ENCODE measurements at regions not wholly inside any gene's neighbourhood (a gene's known extent, or its start where the extent isn't known, plus 50 kb on each side); places are given as distances from the start of the nearest gene placed in this dataset.

DNA sequence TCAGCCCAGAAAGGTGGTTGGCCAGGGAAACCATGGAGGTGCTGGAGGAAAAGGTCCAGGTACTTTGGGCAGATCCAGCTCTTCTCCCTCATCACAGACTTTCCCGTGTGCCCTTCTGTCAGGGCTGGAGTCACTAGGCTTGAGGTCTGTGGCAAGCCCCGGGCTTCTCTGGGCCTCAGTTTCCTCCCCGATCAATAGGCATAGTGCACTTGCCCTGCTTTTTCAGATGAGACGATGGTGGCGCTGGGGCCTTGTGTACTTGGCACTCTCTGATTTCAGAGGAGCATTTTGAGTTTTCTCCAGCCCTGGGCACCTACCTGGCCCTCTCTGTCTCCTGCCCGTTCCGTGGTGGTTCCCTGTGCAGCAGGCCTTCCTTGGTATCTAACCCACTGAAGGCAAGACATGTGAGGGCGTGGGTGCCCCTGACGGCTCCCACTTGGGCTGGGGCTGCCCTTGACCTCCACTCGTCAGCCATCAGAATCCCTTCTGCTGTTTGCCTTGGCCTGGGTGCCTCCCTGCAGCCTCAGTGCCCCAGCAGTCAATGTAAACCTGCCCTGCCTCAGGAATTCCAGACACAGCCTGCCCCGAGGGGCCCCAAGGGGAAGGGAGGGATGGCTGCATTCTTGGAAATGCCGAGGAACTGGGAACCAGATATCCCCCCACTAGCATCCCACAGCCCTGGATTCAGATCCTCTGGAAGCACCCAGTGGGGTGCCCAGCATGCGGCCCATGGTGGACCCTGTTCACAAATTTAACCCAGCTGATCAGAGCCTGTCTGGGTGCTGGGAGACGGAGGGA, 66.3 kb upstream of the COL5A1 start:
- Mint-ChIP-seq H3K9me3 (no peaks in the 10 kb centered on the region), H3K4me1 (no peaks in the 10 kb centered on the region), H3K4me3 (no peak overlapping the region), H3K27ac (no peak overlapping the region), H3K36me3 (no peaks in the 10 kb centered on the region), H3K27me3 (peaks cover 8% of the 10 kb centered on the region)
- DNase-seq = no peak
- CTCF ChIA-PET = no interaction called here

DNA sequence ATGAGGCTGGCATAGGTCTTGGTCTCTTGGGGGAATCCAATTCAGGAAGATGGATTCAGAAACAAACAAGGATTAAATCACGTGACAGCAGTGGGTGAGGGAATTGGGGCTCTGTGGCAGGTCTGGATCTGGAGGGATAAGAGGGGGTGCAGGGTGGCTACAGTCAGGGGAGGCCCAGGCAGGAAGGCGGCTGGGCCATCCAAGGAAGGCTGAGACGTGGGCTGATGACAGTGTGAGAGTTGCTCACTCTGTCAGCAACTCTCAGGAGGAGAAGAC, 65.8 kb upstream of the COL5A1 start:
- CTCF ChIA-PET = no interaction called here
- Mint-ChIP-seq H3K27me3 (peaks cover 8% of the 10 kb centered on the region), H3K4me1 (no peaks in the 10 kb centered on the region), H3K9me3 (no peaks in the 10 kb centered on the region), H3K27ac (no peak overlapping the region), H3K36me3 (no peaks in the 10 kb centered on the region), H3K4me3 (no peak overlapping the region)
- no peak for DNase-seq

DNA sequence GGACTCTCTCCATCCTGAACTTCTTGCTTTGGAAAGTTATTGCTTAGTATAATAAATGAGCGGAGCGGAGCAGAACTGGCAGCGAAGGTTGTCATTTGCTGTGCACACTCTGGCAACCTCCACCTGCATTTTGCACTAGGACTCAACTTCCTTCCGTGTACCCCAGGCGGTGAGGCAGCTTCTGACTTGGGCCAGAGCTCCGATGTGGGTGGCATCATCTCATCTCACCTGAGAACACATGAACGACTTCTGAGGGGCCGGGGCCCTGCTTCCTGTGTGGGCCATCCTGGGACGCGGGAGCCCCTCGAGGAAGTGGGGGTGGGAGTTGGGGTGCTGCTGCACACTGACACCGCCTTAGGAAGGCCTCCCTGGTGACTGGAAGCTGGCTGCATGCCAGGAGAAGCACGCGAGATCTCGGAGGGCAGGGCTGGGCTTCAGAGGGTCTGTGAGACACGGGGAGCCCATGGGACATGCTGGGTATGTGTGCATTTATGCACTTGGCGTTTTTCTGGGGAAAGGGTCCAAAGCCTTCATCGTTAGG, 56.5 kb upstream of the COL5A1 start:
- no peaks in the 10 kb centered on the region for H3K9me3 Mint-ChIP-seq
- CTCF ChIA-PET = no interaction called here
- peaks cover 13% of the 10 kb centered on the region for H3K27me3 Mint-ChIP-seq
- no peak for DNase-seq
- no peak overlapping the region for H3K4me3 Mint-ChIP-seq
- H3K27ac Mint-ChIP-seq = no peak overlapping the region
- H3K36me3 Mint-ChIP-seq = no peaks in the 10 kb centered on the region
- no peaks in the 10 kb centered on the region for H3K4me1 Mint-ChIP-seq

DNA sequence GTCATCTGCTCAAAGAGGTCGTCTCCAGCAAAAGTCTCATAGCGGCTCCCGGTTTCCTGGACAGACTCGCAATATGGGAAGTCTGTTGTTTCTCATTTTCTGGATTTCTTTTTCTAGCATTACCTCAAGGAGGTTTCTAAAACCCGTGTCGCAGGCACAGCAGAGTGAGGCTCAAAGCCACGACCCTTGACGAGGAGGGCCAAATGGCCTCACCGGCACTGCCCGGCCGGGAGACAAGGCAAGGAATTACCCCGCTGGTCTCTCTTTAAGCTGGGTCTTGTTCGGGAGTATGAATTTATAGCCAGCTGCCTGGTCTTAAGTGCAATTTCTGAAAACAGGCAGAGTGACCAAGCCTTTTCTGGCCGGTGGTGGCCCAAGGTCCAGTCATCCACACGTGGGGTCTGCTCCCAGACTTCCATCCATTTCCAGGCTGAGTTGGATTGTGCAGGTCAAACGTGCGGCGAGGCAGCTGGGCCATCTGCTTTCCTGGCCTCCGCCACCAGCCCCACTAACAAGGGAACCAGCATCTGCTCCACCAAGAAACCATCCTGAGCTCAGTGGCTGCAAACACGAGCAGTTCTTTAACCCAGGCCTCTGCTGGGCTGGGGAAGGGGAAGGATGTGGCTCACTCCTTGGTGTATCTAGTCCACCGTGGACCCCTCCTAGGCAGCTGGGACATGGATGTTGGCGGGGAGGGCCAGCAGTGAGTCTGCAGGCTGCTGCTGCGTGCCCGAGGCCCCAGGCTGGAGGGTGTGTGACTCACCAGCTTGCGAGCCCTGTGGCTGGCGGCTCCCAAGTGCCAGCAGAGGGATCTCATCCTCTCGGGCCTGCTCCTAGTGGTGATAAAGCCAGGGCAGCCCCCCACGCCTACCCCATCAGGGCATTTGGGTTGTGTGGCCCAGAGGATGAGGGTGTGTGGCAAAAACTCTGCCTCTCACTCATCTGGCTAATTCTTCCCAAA, 55.6 kb upstream of the COL5A1 start:
- H3K27ac Mint-ChIP-seq = no peak overlapping the region
- H3K4me3 Mint-ChIP-seq = no peak overlapping the region
- no peak for DNase-seq
- CTCF ChIA-PET = no interaction called here
- no peaks in the 10 kb centered on the region for H3K36me3 Mint-ChIP-seq
- no peaks in the 10 kb centered on the region for H3K9me3 Mint-ChIP-seq
- H3K4me1 Mint-ChIP-seq = no peaks in the 10 kb centered on the region
- H3K27me3 Mint-ChIP-seq = peaks cover 13% of the 10 kb centered on the region

DNA sequence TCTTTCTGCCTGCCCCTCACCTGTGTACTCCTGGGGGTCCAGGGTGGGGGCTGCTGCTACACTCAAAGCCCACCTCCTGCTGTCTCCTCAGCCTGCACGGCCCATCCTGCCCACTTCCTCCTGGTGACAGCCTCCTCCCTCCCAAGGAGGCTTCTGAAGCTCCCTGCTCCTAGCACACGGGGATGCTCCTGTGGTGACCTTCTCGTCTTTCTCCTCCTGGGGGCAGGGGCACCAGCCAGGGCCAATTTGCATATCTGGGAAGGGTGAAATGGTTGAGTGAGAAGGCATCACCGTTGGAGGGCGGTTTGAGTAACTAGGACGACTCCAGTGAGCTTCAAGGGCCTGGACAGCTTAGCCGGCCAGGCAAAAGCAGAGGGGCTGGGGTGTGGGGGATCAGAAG, 51.9 kb upstream of the COL5A1 start:
- Mint-ChIP-seq H3K36me3 (no peaks in the 10 kb centered on the region), H3K27me3 (peaks cover 13% of the 10 kb centered on the region), H3K27ac (no peak overlapping the region), H3K4me3 (no peak overlapping the region), H3K4me1 (no peaks in the 10 kb centered on the region), H3K9me3 (no peaks in the 10 kb centered on the region)
- no peak for DNase-seq
- CTCF ChIA-PET = no interaction called here

DNA sequence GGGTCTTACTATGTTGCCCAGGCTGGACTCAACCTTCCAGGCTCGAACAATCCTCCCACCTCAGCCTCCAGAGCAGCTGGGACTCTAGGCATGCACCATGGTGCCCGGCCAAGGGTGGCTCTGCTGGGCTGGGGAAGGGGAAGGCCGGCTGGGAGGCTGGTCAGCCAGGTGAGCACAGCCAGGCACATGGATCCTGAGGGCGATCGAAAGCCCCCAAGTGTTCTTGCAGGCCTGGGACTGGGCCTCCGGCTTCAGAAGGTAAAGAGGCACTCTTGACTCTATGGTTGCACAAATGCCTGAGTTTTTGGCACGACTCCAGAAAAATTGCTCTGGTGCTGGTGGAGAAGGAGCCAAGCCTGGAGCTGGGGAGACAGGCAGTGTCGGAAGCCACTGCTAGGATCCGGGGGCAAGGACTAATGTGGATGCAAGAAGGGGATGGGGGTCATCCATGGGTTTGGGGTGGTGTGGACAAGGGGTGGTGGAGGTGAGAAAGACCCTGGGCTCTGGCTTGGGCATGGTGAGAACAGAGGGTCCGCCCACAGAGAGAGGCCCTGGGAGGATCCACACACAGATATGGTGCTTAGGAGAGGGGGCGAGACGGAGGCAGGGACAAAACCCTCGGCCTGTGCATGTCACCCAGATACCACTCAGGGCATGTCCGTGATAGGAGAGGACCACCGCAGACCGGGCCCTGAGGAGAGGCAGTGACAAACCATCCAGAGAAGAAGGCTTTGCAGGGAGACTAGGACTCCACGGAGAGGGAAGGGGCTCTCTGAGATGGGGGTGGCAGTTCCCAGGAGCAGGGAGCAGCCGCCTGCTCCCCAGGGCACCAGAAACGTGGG, 51.1 kb upstream of the COL5A1 start:
- no peak overlapping the region for H3K4me3 Mint-ChIP-seq
- H3K36me3 Mint-ChIP-seq = no peaks in the 10 kb centered on the region
- no peaks in the 10 kb centered on the region for H3K4me1 Mint-ChIP-seq
- no peak overlapping the region for H3K27ac Mint-ChIP-seq
- CTCF ChIA-PET = no interaction called here
- H3K9me3 Mint-ChIP-seq = no peaks in the 10 kb centered on the region
- H3K27me3 Mint-ChIP-seq = peaks cover 7% of the 10 kb centered on the region
- no peak for DNase-seq

DNA sequence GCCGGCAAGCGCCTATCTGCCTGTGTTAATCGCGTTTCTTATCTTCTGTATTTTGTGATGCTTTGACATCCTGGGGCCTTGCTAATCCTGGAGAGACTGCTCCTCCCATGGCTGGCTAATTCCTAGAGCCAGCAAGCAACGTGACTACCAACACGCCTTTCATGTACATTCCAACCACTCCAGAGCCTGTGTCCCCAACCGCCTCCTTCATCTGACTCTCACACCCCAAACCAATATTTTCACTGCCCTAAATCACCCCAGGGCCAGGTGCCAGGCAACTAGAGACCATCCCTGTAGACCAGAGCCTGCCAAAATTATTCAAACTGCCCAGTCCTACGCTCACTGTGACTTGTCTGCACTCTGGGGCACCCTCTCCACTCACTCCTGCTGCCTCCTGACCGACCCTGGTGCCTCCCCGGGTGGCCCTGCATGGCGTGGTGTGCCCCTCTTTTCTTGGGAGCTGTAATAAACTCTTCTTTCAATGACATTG, 50.5 kb upstream of the COL5A1 start:
- H3K27me3 Mint-ChIP-seq = peaks cover under 1% of the 10 kb centered on the region
- no peak for DNase-seq
- H3K4me1 Mint-ChIP-seq = no peaks in the 10 kb centered on the region
- no peaks in the 10 kb centered on the region for H3K36me3 Mint-ChIP-seq
- no peak overlapping the region for H3K27ac Mint-ChIP-seq
- H3K9me3 Mint-ChIP-seq = no peaks in the 10 kb centered on the region
- H3K4me3 Mint-ChIP-seq = no peak overlapping the region
- CTCF ChIA-PET = no interaction called here

DNA sequence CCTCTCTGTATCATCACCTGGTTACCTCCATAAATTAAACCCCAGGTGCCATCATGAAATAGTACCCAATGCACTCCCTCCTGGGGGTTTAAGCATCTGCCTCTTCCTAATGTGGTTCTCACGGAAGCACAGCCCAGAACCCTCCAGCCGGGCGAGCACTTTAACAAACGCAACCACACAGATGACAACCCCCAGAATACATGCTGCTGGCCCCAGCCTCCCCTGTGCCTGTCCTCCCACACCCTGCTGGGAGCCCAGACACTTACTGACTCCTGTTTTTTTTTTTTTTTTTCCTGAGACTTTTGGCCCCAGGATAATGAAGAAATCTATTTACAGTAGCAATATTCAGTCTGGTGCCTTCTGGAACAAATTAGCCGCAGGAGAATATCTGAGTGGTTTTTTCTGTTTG, 50.0 kb upstream of the COL5A1 start:
- Mint-ChIP-seq H3K36me3 (no peaks in the 10 kb centered on the region), H3K4me3 (no peak overlapping the region), H3K27me3 (no peaks in the 10 kb centered on the region), H3K27ac (no peak overlapping the region), H3K9me3 (no peaks in the 10 kb centered on the region), H3K4me1 (no peaks in the 10 kb centered on the region)
- CTCF ChIA-PET = no interaction called here
- DNase-seq = no peak

Measured in activated naive CD4-positive, alpha-beta T cell treated with anti-CD3 and anti-CD28 coated beads, Interleukin-2, amount 10 ng/mL, durations not matched to agents 7 days and 5 days (primary cell).